PC-9 (cell line): ENCODE measurements at regions not wholly inside any gene's neighbourhood (a gene's known extent, or its start where the extent isn't known, plus 50 kb on each side); places are given as distances from the start of the nearest gene placed in this dataset.

Experiments used
- CTCF ChIP-seq: fragments of 200-600 bp; sonication (generic); conservative IDR thresholded peaks from 2 replicates; pipeline ENCODE4 v1.6.1; 2017; ENCODE audit warnings: mixed run types, antibody characterized with exemption, mild to moderate bottlenecking, moderate library complexity
- EZH2 ChIP-seq: fragments of 200-600 bp; sonication (generic); IDR thresholded peaks from 2 replicates; pipeline ENCODE4 v1.8.0; 2017; ENCODE audit warnings: antibody characterized with exemption, low read depth

DNA sequence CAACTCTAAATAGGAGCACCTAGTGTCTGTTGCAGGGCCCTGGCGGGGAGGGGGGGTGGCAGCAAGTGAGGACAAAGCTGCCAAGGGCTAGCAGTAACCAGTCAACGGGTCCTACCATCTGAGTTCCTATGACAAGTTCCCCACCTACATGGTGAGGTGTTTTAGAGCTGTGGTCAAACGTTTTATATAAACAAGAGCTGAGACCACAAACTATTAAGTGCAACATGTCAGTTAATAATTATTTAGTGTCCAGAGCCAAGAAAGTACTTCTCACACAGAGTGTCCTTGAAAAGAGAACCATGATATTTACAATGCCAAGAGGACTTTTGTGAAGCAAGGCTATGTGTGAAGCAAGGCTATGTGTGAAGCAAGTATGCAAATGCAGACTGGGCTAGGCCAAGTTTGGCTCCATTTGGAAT is 434.7 kb downstream of the TNS3 start:
- no peak for TF ChIP-seq CTCF
- no peak for TF ChIP-seq EZH2
